ENCODE measurements at regions not wholly inside any gene's neighbourhood (a gene's known extent, or its start where the extent isn't known, plus 50 kb on each side); places are given as distances from the start of the nearest gene placed in this dataset.

- POLR2A ChIA-PET, result no interaction called here
- Histone ChIP-seq H3K79me2 (ENCODE audit: insufficient read depth, low read length) (no peaks in the 10 kb centered on the region), H2AFZ (ENCODE audit: low read length) (no peak overlapping the region), H4K20me1 (ENCODE audit: insufficient read depth, low read length) (no peaks in the 10 kb centered on the region), H3K4me2 (ENCODE audit: low read depth, low read length) (no peak overlapping the region), H3K9me3 (ENCODE audit: low read length) (no peaks in the 10 kb centered on the region), H3K9ac (ENCODE audit: insufficient read depth, low read depth, low read length) (no peak overlapping the region), H3K36me3 (replicated peaks in 1 of 2; ENCODE audit: control insufficient read depth in 1 of 2, insufficient read depth in 2 of 2, low read length in 2 of 2) (no peaks in the 10 kb centered on the region), H3K27me3 (ENCODE audit: control insufficient read depth in 1 of 2, insufficient read depth in 2 of 2, low read length in 2 of 2) (no peaks in the 10 kb centered on the region), H3K27ac (ENCODE audit: extremely low read length, insufficient read depth, low read length) (no peak overlapping the region), H3K4me1 (ENCODE audit: insufficient read depth, low read length) (no peaks in the 10 kb centered on the region), H3K4me3 (replicated peaks in 1 of 3; ENCODE audit: insufficient read depth in 1 of 3, low read depth in 2 of 3, low read length in 3 of 3) (no peak overlapping the region)
- DNase-seq (ENCODE audit: low spot score), result no peak
- FAIRE-seq, result no peak
- WGBS (ENCODE audit: low lambda C conversion rate), result 0% methylated on average over 1 of the region's 1 CpG
- no TSS peak for BruUV-seq (replicated peaks)
- CTCF ChIA-PET (ENCODE audit: low intra/inter-chr PET ratio, low total read pairs), result no interaction called here
- in situ Hi-C loops (cut with HindIII; ENCODE audit: extremely low pct_ligation_motif_present, low pct_unique_long_range_greater_than_20kb), result no loop called here
- ATAC-seq, result no peak
- intact Hi-C loops (cut with micrococcal nuclease; ENCODE audit: unreplicated experiment), result no loop called here
- no peak for TF ChIP-seq LCORL (IDR thresholded peaks at IDR 0.05)
- no peak for TF ChIP-seq LCORL (CRISPR knock-in tag; IDR thresholded peaks at IDR 0.05)
- TF ChIP-seq ZNF280D (CRISPR knock-in tag; IDR thresholded peaks at IDR 0.05), result no peak
- TF ChIP-seq E2F1 (CRISPR knock-in tag; IDR thresholded peaks at IDR 0.05), result no peak
- TF ChIP-seq, protein P1, sequence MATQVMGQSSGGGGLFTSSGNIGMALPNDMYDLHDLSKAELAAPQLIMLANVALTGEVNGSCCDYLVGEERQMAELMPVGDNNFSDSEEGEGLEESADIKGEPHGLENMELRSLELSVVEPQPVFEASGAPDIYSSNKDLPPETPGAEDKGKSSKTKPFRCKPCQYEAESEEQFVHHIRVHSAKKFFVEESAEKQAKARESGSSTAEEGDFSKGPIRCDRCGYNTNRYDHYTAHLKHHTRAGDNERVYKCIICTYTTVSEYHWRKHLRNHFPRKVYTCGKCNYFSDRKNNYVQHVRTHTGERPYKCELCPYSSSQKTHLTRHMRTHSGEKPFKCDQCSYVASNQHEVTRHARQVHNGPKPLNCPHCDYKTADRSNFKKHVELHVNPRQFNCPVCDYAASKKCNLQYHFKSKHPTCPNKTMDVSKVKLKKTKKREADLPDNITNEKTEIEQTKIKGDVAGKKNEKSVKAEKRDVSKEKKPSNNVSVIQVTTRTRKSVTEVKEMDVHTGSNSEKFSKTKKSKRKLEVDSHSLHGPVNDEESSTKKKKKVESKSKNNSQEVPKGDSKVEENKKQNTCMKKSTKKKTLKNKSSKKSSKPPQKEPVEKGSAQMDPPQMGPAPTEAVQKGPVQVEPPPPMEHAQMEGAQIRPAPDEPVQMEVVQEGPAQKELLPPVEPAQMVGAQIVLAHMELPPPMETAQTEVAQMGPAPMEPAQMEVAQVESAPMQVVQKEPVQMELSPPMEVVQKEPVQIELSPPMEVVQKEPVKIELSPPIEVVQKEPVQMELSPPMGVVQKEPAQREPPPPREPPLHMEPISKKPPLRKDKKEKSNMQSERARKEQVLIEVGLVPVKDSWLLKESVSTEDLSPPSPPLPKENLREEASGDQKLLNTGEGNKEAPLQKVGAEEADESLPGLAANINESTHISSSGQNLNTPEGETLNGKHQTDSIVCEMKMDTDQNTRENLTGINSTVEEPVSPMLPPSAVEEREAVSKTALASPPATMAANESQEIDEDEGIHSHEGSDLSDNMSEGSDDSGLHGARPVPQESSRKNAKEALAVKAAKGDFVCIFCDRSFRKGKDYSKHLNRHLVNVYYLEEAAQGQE (IDR thresholded peaks at IDR 0.05; ENCODE audit: borderline replicate concordance in 1 of 2, low read depth in 1 of 2, low read length in 2 of 2), result no peak
- no peak for TF ChIP-seq ARNT (IDR thresholded peaks at IDR 0.05)
- TF ChIP-seq, protein P2, sequence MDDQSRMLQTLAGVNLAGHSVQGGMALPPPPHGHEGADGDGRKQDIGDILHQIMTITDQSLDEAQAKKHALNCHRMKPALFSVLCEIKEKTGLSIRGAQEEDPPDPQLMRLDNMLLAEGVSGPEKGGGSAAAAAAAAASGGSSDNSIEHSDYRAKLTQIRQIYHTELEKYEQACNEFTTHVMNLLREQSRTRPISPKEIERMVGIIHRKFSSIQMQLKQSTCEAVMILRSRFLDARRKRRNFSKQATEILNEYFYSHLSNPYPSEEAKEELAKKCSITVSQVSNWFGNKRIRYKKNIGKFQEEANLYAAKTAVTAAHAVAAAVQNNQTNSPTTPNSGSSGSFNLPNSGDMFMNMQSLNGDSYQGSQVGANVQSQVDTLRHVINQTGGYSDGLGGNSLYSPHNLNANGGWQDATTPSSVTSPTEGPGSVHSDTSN (CRISPR knock-in tag; IDR thresholded peaks at IDR 0.05; ENCODE audit: borderline replicate concordance), result no peak
- no peak for TF ChIP-seq ZNF510 (CRISPR knock-in tag; IDR thresholded peaks at IDR 0.05; ENCODE audit: low read depth)
- TF ChIP-seq, protein P3, sequence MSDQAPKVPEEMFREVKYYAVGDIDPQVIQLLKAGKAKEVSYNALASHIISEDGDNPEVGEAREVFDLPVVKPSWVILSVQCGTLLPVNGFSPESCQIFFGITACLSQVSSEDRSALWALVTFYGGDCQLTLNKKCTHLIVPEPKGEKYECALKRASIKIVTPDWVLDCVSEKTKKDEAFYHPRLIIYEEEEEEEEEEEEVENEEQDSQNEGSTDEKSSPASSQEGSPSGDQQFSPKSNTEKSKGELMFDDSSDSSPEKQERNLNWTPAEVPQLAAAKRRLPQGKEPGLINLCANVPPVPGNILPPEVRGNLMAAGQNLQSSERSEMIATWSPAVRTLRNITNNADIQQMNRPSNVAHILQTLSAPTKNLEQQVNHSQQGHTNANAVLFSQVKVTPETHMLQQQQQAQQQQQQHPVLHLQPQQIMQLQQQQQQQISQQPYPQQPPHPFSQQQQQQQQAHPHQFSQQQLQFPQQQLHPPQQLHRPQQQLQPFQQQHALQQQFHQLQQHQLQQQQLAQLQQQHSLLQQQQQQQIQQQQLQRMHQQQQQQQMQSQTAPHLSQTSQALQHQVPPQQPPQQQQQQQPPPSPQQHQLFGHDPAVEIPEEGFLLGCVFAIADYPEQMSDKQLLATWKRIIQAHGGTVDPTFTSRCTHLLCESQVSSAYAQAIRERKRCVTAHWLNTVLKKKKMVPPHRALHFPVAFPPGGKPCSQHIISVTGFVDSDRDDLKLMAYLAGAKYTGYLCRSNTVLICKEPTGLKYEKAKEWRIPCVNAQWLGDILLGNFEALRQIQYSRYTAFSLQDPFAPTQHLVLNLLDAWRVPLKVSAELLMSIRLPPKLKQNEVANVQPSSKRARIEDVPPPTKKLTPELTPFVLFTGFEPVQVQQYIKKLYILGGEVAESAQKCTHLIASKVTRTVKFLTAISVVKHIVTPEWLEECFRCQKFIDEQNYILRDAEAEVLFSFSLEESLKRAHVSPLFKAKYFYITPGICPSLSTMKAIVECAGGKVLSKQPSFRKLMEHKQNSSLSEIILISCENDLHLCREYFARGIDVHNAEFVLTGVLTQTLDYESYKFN (CRISPR knock-in tag; conservative IDR thresholded peaks at IDR 0.05), result no peak
- no peak for TF ChIP-seq ZNF598 (CRISPR knock-in tag; IDR thresholded peaks at IDR 0.05; ENCODE audit: borderline replicate concordance)
- no peak for TF ChIP-seq ZNF329 (CRISPR knock-in tag; IDR thresholded peaks at IDR 0.05; ENCODE audit: low read depth)
- no peak for TF ChIP-seq ATF7-NPFF (CRISPR knock-in tag; IDR thresholded peaks at IDR 0.05; ENCODE audit: low read depth)
- no peak for TF ChIP-seq ZNF296 (CRISPR knock-in tag; conservative IDR thresholded peaks at IDR 0.05)
Observed at GRCh38 chr4:115272185-115272584, 158.8 kb upstream of the NDST4 start.

Data from HepG2 (cell line).